HG02852 (cell line): ENCODE measurements at regions not wholly inside any gene's neighbourhood (a gene's known extent, or its start where the extent isn't known, plus 50 kb on each side); places are given as distances from the start of the nearest gene placed in this dataset.
A peak's percentile ranks its signal among the peaks of the same experiment; 100 is the strongest.

Source experiments
- ATAC-seq: cut with Tn5 transposase; IDR thresholded peaks from one replicate; pipeline ENCODE4 v1.9.1; 2021; ENCODE audit warnings: mild to moderate bottlenecking, moderate library complexity; ENCODE audit not compliant: unreplicated experiment

GRCh38 chr5:68429510-68429909, 214.0 kb downstream of the PIK3R1 start:
- no peak for ATAC-seq

GRCh38 chr5:68430279-68430678, 214.7 kb downstream of the PIK3R1 start:
- no peak for ATAC-seq

- ATAC-seq: no peak
Observed at GRCh38 chr5:68431186-68431585, 215.6 kb downstream of the PIK3R1 start.

- ATAC-seq: no peak
Observed at GRCh38 chr5:68431601-68432337, 216.2 kb downstream of the PIK3R1 start.

- no peak for ATAC-seq
Observed at GRCh38 chr5:68432682-68433081, 217.1 kb downstream of the PIK3R1 start.

GRCh38 chr5:68433526-68433922, 218.0 kb downstream of the PIK3R1 start:
- ATAC-seq: no peak

GRCh38 chr5:68433923-68434879, 218.6 kb downstream of the PIK3R1 start:
- peak; percentile 98 for ATAC-seq

GRCh38 chr5:68435611-68436010, 220.1 kb downstream of the PIK3R1 start:
- no peak for ATAC-seq

- no peak for ATAC-seq
Observed at GRCh38 chr5:68436686-68437520, 221.3 kb downstream of the PIK3R1 start.

GRCh38 chr5:68438876-68439275, 223.3 kb downstream of the PIK3R1 start:
- ATAC-seq: no peak

GRCh38 chr5:68440245-68440644, 224.7 kb downstream of the PIK3R1 start:
- ATAC-seq: no peak

- ATAC-seq: no peak
Observed at GRCh38 chr5:68440651-68441050, 225.1 kb downstream of the PIK3R1 start.

- no peak for ATAC-seq
Observed at GRCh38 chr5:68441309-68442073, 225.9 kb downstream of the PIK3R1 start.

- no peak for ATAC-seq
Observed at GRCh38 chr5:68443091-68443490, 227.5 kb downstream of the PIK3R1 start.

- no peak for ATAC-seq
Observed at GRCh38 chr5:68444048-68444447, 228.5 kb downstream of the PIK3R1 start.

GRCh38 chr5:68444833-68445232, 229.3 kb downstream of the PIK3R1 start:
- no peak for ATAC-seq

- ATAC-seq: no peak
Observed at GRCh38 chr5:68445257-68446069, 229.9 kb downstream of the PIK3R1 start.

GRCh38 chr5:68446070-68446357, 230.5 kb downstream of the PIK3R1 start:
- ATAC-seq: no peak

GRCh38 chr5:68446487-68446894, 230.9 kb downstream of the PIK3R1 start:
- peak; percentile 89 for ATAC-seq
